GM12878 (cell line): ENCODE measurements at regions not wholly inside any gene's neighbourhood (a gene's known extent, or its start where the extent isn't known, plus 50 kb on each side); places are given as distances from the start of the nearest gene placed in this dataset.

Experiments used
- MAX ChIP-seq: IDR thresholded peaks from 2 replicates; pipeline ENCODE4 v1.6.1; 2012; ENCODE audit warnings: low read depth, low read length, improper control_type of control experiment
- SIN3A ChIP-seq: IDR thresholded peaks from 2 replicates; pipeline ENCODE4 v1.6.1; 2012; ENCODE audit warnings: low read depth, low read length, improper control_type of control experiment
- TF ChIP-seq, protein P1 (sequence below): IDR thresholded peaks from 2 replicates; pipeline ENCODE4 v1.6.1; 2011; ENCODE audit warnings: low read depth, mild to moderate bottlenecking, low read length, moderate library complexity, borderline replicate concordance; ENCODE audit errors: extremely low read depth
- TF ChIP-seq, protein P2 (sequence below), 3 experiments: IDR thresholded peaks in 2 of 3; conservative IDR thresholded peaks in 1 of 3; 2 replicates each; pipeline ENCODE4 v1.5.1; 2011; ENCODE audit warnings: low read depth in 3 of 3, low read length in 3 of 3, mild to moderate bottlenecking in 3 of 3, control low read depth in 2 of 3, moderate library complexity in 2 of 3, inconsistent platforms in 1 of 3, mixed read lengths in 1 of 3; ENCODE audit not compliant: control insufficient read depth in 2 of 3, insufficient read depth in 1 of 3; ENCODE audit errors: extremely low read depth in 1 of 3

- no peak for TF ChIP-seq MAX
- TF ChIP-seq, protein P1, sequence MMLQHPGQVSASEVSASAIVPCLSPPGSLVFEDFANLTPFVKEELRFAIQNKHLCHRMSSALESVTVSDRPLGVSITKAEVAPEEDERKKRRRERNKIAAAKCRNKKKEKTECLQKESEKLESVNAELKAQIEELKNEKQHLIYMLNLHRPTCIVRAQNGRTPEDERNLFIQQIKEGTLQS = no peak
- no peak for TF ChIP-seq SIN3A
- TF ChIP-seq, protein P2, sequence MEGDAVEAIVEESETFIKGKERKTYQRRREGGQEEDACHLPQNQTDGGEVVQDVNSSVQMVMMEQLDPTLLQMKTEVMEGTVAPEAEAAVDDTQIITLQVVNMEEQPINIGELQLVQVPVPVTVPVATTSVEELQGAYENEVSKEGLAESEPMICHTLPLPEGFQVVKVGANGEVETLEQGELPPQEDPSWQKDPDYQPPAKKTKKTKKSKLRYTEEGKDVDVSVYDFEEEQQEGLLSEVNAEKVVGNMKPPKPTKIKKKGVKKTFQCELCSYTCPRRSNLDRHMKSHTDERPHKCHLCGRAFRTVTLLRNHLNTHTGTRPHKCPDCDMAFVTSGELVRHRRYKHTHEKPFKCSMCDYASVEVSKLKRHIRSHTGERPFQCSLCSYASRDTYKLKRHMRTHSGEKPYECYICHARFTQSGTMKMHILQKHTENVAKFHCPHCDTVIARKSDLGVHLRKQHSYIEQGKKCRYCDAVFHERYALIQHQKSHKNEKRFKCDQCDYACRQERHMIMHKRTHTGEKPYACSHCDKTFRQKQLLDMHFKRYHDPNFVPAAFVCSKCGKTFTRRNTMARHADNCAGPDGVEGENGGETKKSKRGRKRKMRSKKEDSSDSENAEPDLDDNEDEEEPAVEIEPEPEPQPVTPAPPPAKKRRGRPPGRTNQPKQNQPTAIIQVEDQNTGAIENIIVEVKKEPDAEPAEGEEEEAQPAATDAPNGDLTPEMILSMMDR (IDR thresholded peaks at IDR 0.05 in 2 of 3, conservative IDR thresholded peaks at IDR 0.05 in 1 of 3; ENCODE audit: control insufficient read depth in 2 of 3, extremely low read depth in 1 of 3, insufficient read depth in 1 of 3, low read depth in 3 of 3, low read length in 3 of 3) = no peak
Observed at GRCh38 chr16:6281274-6281673, 1051.4 kb upstream of the RBFOX1 start.
